GM21576 (cell line): ENCODE measurements at regions not wholly inside any gene's neighbourhood (a gene's known extent, or its start where the extent isn't known, plus 50 kb on each side); places are given as distances from the start of the nearest gene placed in this dataset.

Source experiments
- ATAC-seq: cut with Tn5 transposase; IDR thresholded peaks from one replicate; pipeline ENCODE4 v1.9.1; 2021; ENCODE audit warnings: mild to moderate bottlenecking, moderate library complexity; ENCODE audit not compliant: unreplicated experiment

GRCh38 chr13:24006520-24007248 is 109.4 kb upstream of the C1QTNF9B start:
- no peak for ATAC-seq

GRCh38 chr13:24007979-24008620 is 110.8 kb upstream of the C1QTNF9B start:
- no peak for ATAC-seq

- ATAC-seq = no peak
Observed at GRCh38 chr13:24008679-24009078, 111.4 kb upstream of the C1QTNF9B start.

GRCh38 chr13:24011266-24011665 is 114.0 kb upstream of the C1QTNF9B start:
- ATAC-seq = no peak

GRCh38 chr13:24012648-24013047 is 115.3 kb upstream of the C1QTNF9B start:
- no peak for ATAC-seq

- no peak for ATAC-seq
Observed at GRCh38 chr13:24013189-24013588, 115.9 kb upstream of the C1QTNF9B start.

- no peak for ATAC-seq
Observed at GRCh38 chr13:24016046-24016445, 118.7 kb upstream of the C1QTNF9B start.

GRCh38 chr13:24022568-24022967 is 125.3 kb upstream of the C1QTNF9B start:
- no peak for ATAC-seq

GRCh38 chr13:24023073-24023472 is 125.8 kb upstream of the C1QTNF9B start:
- no peak for ATAC-seq

- no peak for ATAC-seq
Observed at GRCh38 chr13:24027494-24027893, 130.2 kb upstream of the C1QTNF9B start.

GRCh38 chr13:24032252-24032651 is 128.3 kb upstream of the SPATA13 start:
- ATAC-seq = no peak

- ATAC-seq = no peak
Observed at GRCh38 chr13:24032674-24033073, 127.8 kb upstream of the SPATA13 start.

- no peak for ATAC-seq
Observed at GRCh38 chr13:24033527-24034302, 126.8 kb upstream of the SPATA13 start.

- ATAC-seq = no peak
Observed at GRCh38 chr13:24035411-24035810, 125.1 kb upstream of the SPATA13 start.

GRCh38 chr13:24036115-24036514 is 124.4 kb upstream of the SPATA13 start:
- no peak for ATAC-seq

GRCh38 chr13:24038405-24038804 is 122.1 kb upstream of the SPATA13 start:
- no peak for ATAC-seq

- no peak for ATAC-seq
Observed at GRCh38 chr13:24038841-24039330, 121.6 kb upstream of the SPATA13 start.

- ATAC-seq = peak; percentile 47
Observed at GRCh38 chr13:24039621-24040475, 120.7 kb upstream of the SPATA13 start.

- ATAC-seq = no peak
Observed at GRCh38 chr13:24040835-24041234, 119.7 kb upstream of the SPATA13 start.

- ATAC-seq = no peak
Observed at GRCh38 chr13:24041651-24042225, 118.8 kb upstream of the SPATA13 start.
